ENCODE measurements at regions not wholly inside any gene's neighbourhood (a gene's known extent, or its start where the extent isn't known, plus 50 kb on each side); places are given as distances from the start of the nearest gene placed in this dataset.

DNA sequence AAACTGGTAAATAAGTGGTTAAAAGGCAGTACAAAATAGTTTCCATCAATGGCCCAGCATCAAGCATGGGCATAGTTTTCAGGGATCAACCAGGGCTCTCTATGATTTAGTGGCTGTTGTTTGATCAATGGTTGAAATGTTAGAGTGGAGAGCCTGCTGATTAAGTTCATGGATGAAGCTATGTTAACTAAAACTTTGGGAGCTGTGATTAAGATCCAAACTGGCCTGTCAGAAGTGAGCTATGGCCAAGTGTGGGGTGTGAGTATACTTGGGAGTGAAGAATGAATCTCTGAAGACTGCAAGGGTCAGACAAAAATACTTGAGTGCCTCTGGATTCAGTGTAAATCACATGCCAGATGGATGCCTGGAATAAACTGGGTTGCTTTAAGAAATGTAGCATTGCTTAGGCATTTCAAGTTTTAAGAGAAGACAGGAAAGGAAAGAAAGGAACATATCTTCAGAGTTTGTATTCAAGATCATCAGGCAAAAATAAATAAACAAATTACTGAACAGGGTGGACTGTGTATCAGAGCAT, 422.2 kb upstream of the ADAMTS9 start:
- no peak for DNase-seq

DNA sequence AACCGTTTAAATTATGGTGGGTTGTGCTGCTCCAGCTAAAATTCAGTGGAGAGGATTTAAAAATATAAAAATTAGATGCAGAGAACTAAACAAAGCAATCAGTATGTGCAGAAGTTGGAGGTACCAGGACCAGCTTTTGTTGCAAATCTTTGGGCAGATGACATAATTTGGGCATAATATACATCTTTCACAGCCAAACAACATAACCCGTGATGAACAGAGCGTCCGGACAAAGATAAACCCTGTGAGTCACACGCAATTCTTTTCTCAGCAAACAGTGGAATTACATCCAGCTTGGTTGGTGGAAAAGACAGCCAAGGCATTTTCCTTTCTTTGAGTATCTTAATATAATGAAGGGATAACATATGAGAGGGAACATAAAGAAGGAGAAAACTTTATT, 419.4 kb upstream of the ADAMTS9 start:
- no peak for DNase-seq

DNA sequence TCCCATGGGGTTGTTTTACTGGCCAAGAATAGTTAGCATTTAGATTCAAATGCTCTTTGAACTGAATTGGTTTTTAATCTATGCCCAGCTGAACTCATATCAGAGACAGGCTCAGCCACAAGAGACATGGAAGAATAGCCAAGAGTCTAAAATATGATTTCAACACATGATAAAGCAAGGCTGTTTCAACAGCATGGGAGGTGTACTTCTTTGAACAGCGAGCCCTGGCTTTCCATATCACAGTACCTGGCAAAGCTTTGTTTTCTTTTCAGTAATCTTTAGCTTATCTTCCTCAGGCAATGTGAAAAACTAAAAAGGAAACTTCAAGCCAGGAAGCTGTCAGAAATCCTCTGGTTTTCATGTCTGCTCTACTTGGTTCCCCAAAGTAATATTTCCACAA, 413.6 kb upstream of the ADAMTS9 start:
- no peak for DNase-seq

DNA sequence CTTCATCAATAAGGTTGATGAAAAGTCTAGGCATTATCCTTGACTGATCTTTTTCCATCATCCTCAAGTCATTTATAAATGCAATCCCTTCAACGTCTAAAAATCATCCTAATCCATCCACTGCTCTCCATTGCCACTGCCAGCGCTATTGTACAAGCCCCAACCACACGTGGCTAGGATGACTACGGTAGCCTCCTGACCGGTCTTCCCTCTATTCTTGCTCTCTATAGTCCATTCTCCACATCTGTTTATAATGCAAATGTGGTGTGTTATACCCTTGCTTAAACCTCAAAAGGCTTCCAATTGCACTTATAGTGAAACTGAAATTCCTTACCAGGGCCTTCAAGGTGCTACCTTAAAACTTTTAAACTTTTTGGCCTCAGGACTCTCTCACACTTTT, 410.6 kb upstream of the ADAMTS9 start:
- DNase-seq: no peak

DNA sequence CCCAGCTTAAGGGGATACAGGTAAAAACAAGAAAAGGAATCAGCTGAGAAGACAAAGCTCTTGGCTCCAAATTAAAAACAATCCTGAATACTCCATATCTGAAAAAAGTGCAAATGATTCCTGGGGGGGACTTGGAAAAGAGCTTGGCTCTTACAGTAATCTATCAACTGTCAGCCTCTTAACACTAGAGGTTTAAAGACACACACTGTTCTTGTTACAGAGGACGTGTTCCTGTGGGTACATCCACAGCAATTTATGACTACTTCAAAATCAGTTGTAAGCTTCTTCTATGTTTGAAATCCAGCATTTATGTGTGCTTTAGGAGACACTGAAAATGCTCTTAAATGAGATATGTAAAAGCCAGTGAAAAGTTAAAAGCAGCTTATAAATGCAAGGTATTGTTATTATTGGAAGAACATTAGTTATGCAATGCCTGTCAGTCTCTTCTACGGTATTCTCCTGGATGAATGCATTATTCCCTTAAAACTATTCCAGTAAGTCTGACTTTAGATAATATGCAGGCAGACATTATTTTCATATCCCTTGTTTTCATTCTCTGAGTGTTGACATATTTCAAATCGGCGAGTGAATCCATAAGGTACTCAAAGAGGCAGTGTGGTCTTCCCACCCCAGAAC, 408.4 kb upstream of the ADAMTS9 start:
- no peak for DNase-seq

DNA sequence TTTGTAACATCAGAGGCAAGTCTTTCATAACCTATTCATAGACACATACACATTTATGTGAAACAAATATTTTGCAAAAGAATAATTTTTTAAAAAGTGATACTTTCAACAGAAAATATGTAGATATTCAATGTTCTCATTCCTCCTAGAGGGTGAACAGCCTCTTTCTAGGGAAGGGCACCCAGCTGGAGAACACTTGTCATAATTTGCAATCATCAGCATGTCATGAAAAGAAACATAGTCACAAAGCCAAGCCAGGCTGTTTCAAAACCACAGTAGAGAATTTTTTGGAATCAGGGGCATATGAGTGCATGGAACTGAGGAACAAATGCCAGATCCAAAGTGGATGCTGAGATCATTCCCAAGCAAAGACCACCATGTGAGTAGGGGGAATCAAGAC, 406.9 kb upstream of the ADAMTS9 start:
- DNase-seq: no peak

DNA sequence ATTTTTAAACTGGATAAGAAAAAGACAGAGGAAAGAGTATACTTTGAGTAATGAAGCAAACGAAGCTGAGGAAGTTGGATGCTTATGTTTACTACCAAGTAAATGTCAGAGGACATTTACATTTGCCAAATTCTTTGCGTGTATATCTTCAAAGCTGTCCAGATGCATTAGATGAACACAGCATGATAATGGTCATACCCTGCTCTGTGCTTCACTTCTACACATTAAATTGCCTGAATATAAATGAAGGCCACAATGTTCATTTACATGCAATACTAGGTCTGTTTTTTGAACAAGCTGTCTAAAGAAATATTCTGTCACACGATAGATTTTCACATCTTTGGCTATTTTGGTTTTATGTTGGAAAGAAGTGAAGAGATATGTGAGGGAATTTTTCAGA, 405.8 kb upstream of the ADAMTS9 start:
- no peak for DNase-seq

DNA sequence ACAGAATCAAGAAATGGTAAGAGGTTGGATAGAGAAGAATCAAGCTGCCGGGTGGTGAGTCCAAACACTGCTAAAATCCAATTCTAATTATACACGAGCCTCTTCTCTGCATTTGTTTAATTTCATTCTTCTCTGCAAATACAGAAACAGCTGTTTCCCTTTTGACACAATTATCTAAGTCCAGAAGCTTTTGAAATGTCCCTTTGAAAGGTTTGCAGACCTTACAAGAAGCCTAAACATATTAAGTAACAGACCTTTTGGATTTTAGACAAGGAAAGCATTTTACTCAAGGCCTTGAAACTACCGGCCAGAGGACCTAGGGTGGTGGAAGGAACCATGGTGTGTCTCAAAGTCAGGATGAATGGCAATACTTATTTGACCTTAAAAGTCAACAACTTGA, 403.8 kb upstream of the ADAMTS9 start:
- DNase-seq: no peak

DNA sequence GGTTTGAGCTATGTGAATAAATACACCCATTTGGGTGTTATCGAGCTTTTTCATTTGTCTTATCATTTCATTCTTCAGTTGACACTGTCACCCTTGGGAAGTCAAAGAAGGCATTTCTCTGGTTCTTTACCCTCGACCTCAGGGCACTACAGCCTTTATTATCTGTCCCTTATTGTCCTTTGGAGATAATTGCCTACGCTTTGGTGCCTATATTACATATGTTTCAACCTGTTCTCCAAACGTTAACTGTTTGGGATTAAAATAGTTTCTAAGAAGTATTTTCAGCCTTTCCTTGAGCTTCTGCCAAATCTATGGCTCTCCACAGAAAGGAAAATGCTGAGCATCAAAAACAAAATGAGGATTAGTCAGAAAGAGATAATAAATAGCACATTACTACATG, 395.4 kb upstream of the ADAMTS9 start:
- DNase-seq: no peak

DNA sequence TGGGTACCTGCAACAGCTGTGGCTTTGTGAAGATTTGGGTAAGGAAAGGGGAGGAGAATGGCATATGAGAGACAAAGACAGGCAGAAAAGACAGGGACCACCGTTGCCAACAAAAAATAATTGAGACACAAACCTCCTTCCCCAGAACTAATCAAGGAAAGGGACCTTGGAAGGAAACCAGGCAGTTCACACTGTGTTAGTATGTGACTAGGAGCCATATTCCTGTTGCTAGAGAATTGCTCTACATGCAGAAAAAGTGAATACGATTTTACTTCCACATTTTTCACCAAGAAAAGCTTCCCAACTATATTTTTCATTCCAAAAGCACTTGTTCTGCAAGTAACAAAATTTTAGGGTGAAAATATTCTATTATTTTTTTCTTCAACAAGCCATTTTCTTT, 393.7 kb upstream of the ADAMTS9 start:
- no peak for DNase-seq

DNA sequence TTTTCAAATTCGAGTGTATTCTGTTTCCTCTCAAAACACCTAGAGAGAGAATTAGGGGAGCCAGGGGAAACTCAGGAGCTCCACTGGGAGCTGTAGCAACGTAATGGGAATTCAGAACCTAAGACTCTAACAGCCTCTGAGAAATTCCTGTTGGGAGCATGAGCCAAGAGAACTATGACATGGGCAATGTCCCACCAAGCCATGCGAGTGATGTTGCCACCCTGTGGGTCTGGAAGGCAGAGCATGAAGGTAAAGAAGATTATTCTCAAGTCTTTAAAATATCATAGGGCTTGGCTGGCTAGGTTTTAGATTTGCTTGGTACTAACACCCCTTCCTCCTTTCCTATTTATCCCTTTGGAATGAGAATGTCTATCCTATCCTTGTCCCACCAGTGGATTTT, 392.6 kb upstream of the ADAMTS9 start:
- DNase-seq: no peak

DNA sequence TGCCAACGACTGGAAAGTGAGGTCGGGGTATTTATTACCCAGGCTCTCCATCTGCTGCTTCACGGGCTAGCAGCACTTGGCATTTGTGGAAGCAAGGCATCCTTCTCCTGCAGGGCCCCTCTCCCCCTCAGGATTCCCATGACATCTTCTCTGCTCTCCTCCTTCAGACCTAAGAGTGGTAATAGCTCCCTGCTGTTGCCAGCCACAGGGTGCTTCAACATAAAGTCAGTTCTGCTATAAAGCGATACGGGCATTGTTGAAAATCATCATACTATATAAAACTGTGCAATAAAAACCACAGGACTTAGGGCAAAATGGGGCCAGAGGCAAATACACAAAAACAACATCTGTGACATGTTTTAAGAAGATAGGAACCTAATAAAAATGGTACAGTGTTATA, 391.8 kb upstream of the ADAMTS9 start:
- DNase-seq: no peak

DNA sequence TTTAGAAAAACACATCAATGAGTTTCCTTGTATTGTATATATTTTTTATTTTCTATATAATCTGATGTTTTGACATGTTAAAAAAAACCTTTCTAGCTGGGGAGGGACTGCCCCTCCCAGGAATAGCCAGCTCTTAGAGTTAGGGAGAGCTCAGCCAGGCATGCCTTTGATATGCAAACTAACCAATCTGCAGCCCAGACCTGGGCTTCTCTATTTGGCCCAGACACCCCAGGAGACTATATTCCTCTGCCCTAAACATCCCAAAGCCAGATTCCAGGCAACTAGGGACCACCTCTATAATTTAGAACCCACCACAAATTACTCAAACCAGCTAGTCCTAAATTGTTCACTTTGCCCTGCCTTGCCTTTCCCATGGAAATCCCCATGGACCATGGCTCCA, 390.9 kb upstream of the ADAMTS9 start:
- no peak for DNase-seq

DNA sequence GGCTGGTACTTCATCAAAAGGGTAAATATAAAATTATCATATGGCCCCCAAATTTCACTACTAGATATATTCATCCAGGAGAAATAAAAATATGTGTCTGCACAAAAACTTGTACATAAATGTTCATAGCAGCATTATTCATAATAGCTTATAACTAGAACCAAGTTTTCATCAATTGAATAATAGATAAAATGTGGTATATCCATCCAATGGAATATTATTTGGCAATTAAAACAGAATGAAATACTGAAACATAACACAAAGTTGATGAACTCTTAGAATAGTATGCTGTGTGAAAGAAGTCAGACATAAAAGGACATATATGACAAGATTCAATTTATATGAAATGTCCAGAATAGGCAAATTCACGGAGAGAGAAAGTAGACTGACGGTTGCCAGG, 389.3 kb upstream of the ADAMTS9 start:
- no peak for DNase-seq

DNA sequence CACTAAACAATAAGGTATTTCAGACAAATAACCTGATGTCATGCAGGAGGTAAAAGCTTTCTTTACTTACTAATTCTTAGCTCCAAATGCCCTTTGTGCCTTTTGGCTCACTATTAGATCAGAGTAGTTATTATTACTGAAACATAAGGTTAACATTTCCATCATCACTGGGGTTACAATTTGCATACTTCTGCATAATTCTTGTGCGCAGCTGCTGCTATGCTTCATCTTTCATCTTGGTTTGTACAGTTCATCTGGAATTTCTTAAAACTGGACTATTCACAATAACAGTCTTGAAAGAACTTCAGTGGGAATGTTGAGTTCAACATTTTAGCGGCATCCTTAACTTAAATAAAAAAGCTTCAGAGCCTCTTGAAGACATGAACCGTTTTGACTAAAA, 383.2 kb upstream of the ADAMTS9 start:
- DNase-seq: no peak

DNA sequence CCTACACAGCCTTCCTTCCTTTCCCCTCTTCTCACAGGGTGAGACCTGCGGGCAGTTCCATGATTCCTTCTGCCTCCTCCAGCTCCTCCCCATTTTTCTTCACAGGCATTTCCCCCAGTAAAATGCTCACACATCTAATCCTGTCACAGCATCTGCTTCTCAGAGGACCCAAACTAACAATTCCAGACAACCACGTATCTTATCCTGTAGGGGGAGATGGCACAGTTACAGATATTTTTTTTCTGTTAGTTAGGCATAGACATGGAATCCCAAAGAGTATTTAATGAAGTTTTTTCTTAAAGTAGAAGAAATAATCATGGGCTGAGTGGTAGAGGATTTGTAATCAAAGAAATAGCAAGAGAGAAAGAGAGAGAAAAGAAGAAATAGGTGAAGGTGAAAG, 373.1 kb upstream of the ADAMTS9 start:
- DNase-seq: no peak

DNA sequence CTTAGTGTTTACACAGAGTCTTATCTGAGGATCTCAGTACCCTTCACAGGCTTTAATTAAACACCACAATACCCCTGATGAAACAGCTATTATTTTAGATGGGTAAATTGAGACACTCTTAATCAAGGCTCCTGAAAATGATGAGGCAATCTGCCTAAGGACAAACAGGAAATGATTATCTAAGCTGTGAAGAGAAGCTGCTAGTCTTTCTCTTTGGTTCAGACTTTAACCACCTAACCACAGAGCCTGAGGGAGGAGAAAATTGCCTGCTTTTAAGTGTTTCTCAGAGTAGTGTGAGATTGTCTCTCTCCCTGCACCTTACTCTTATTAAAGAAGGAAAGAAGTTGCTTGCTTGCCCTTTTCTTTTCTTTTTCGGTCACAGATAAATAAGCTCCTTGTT, 364.3 kb upstream of the ADAMTS9 start:
- no peak for DNase-seq

DNA sequence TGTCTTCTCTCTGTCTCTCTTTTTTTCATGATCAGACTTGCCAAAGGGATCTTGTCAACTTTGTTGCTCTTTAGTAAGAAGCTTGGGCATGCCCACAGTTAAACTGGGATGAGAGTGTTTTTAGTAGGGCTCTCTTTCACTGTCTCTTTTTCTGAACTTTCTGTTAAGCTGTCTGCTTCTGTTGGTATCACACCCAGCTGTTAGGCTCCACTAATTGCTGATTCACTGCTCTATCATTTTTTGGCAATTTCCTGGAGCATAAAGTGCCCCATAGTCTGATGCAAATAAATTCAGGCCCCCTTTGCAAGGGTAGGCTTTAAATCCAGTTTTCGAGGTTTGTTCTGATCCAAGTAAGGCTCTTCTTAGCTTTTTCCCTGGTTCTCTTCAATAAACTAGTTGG, 360.4 kb upstream of the ADAMTS9 start:
- no peak for DNase-seq

DNA sequence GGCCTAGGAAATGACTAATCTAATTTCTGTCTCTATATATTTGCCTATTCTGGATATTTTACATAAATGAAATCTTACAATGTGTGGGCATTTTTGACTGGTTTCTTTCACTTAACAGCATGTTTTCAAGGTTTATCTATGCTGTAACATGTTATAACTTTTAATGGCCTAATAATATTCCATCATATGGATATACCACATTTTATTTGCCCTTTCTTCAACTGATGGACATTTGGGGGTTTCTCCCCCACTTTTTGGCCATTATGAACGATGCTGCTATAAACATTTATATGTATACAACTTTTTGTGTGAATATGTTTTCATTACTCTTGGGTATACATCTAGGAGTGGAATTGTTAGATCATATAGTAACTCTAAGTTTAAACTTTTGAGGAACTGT, 357.3 kb upstream of the ADAMTS9 start:
- DNase-seq: no peak

DNA sequence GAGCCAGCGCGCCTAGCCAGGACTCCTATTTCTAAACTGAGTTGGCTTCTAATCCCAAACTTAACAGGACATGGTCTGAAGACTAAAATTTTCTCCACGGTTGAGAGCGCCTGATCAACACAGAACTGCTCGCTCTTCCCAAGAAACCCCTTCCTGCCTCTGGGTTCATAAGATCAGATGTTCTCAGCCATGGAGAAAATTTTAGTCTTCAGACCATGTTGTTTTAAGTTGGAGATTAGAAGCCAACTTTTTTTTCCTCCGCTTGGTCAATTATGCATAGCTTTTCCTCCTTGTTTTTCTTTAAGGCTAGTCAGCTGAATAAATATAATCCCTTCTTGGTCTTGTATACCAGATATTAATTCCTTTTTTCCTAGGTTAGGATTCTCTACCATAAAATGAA, 356.6 kb upstream of the ADAMTS9 start:
- DNase-seq: no peak

DNA sequence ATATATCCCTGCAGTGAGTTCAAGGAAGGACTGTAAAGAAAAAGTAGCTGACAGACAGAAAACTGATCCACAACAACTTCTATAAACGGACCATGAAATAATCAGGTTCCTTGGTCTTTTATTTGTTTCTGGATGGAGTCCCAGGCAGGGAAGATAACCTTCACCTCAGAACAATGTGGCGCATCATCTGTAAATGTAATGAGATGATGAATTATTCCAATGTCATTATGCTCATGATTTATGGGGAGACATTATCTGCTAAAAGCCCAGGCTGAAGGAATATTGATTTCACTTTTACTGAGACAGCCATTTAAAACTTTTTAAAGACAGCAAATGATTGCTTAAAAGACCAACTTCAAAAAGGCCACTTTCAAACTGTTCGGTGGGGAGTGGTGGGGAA, 354.9 kb upstream of the ADAMTS9 start:
- no peak for DNase-seq

DNA sequence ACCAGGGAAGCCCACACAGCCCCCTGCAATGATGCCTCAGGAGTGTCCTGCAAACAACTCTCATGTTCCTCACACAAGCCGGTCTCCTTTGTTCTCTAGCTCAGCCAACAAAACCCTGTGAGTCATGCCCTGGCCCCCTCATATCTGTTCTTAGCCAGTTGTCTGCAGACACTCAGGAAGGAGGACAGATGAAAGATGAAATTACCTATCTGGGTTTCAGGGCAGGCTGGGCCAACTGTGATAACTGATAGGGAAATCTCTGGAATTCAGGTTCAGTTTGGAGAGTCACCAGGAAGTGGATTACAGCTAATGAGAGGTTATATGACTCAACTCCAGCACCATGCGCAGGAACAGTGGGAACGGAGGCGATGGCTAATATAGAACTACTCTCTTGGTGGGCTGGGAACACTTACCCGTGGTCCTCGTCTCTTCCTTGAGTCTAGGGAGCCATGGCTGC, 352.0 kb upstream of the ADAMTS9 start:
- DNase-seq: no peak

DNA sequence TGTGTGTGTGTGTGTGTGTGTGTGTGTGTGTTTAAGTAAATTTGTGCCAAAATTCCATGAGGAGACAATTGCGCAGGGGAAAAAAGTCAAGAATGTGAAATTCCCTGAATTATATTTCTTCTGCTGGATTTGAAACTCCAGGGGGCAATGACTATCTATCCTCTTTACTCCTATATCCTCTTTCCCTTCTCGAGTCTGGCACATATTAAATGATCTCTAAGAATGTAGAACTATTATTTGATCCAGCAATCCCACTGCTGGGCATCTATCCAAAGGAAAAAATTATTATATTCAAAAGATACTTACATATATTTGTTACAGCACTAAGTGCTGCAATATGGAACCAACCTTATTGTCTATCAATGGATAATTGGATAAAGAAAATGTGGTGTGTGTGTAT, 350.1 kb upstream of the ADAMTS9 start:
- no peak for DNase-seq

DNA sequence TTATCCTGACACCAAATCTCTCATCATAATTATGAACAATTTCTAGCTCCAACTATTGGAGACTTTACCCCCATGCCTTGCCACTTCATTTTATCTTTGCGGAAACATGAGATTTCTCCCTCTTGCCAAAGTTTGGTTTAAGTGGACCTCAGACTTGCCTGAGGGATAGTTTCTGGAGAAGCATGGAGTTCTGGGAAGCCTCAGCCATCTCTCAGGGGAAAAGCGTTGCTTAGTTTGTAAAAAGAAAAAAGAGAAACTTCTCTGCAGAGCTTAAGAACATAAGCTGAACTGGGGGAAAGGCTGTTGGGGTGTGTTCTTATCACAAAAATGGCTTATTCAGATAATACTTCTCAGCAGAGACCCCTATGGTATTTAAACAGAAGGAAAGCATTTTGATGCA, 347.4 kb upstream of the ADAMTS9 start:
- DNase-seq: no peak

DNA sequence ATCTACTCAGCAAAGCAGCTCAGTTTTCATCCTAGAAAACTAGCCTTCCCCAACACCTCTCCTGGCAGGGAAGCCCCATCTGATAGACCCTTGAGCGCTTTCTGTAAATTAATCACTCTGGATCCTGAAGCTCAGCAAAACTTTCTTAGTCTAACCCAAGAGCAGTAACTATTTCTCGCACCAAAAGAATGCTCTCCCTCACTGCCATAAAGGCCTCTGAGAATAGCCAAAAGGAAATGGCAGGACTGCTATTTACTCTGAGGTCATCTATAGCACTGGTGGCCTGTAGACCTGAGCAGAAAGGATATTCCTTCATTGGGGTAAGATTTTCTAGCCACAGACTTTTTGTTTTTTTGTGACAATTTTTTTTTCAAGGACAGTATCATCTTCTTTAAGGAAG, 345.8 kb upstream of the ADAMTS9 start:
- DNase-seq: no peak
